ENCODE measurements at regions not wholly inside any gene's neighbourhood (a gene's known extent, or its start where the extent isn't known, plus 50 kb on each side); places are given as distances from the start of the nearest gene placed in this dataset.

DNA sequence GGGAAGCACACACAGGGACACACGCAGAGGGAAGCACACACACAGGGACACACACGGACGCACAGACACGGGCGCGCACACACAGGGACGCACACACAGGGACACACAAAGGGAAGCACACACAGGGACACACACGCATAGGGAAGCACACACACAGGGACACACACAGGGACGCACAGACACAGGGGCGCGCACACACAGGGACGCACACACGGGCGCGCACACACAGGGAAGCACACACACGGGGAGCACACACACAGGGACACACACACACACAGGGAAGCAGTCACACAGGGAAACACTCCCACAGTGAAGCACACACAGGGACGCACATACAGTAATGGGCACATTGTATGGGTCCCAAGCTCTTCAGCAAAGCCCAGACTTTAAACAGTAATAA lies 685.3 kb downstream of the TRIML1 start:
- TF ChIP-seq, protein P1, sequence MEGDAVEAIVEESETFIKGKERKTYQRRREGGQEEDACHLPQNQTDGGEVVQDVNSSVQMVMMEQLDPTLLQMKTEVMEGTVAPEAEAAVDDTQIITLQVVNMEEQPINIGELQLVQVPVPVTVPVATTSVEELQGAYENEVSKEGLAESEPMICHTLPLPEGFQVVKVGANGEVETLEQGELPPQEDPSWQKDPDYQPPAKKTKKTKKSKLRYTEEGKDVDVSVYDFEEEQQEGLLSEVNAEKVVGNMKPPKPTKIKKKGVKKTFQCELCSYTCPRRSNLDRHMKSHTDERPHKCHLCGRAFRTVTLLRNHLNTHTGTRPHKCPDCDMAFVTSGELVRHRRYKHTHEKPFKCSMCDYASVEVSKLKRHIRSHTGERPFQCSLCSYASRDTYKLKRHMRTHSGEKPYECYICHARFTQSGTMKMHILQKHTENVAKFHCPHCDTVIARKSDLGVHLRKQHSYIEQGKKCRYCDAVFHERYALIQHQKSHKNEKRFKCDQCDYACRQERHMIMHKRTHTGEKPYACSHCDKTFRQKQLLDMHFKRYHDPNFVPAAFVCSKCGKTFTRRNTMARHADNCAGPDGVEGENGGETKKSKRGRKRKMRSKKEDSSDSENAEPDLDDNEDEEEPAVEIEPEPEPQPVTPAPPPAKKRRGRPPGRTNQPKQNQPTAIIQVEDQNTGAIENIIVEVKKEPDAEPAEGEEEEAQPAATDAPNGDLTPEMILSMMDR (IDR thresholded peaks at IDR 0.05), result no peak
- TF ChIP-seq, protein P2, sequence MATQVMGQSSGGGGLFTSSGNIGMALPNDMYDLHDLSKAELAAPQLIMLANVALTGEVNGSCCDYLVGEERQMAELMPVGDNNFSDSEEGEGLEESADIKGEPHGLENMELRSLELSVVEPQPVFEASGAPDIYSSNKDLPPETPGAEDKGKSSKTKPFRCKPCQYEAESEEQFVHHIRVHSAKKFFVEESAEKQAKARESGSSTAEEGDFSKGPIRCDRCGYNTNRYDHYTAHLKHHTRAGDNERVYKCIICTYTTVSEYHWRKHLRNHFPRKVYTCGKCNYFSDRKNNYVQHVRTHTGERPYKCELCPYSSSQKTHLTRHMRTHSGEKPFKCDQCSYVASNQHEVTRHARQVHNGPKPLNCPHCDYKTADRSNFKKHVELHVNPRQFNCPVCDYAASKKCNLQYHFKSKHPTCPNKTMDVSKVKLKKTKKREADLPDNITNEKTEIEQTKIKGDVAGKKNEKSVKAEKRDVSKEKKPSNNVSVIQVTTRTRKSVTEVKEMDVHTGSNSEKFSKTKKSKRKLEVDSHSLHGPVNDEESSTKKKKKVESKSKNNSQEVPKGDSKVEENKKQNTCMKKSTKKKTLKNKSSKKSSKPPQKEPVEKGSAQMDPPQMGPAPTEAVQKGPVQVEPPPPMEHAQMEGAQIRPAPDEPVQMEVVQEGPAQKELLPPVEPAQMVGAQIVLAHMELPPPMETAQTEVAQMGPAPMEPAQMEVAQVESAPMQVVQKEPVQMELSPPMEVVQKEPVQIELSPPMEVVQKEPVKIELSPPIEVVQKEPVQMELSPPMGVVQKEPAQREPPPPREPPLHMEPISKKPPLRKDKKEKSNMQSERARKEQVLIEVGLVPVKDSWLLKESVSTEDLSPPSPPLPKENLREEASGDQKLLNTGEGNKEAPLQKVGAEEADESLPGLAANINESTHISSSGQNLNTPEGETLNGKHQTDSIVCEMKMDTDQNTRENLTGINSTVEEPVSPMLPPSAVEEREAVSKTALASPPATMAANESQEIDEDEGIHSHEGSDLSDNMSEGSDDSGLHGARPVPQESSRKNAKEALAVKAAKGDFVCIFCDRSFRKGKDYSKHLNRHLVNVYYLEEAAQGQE (IDR thresholded peaks at IDR 0.05; ENCODE audit: insufficient read depth in 1 of 2, low read depth in 2 of 2, low read length in 1 of 2), result no peak
- TF ChIP-seq POLR2AphosphoS5 (IDR thresholded peaks at IDR 0.05; ENCODE audit: low read depth, low read length), result no peak
